MM.1S (cell line): ENCODE measurements at regions not wholly inside any gene's neighbourhood (a gene's known extent, or its start where the extent isn't known, plus 50 kb on each side); places are given as distances from the start of the nearest gene placed in this dataset.

Source experiments
- CTCF ChIP-seq: fragments of 300-600 bp; sonication (generic); IDR thresholded peaks from 2 replicates; pipeline ENCODE4 v1.5.1; 2016; ENCODE audit warnings: antibody characterized with exemption, low read length, mixed read lengths
- EZH2 ChIP-seq: fragments of 300-600 bp; sonication (generic); optimal IDR thresholded peaks from 2 replicates; pipeline ENCODE3; 2017; ENCODE audit warnings: low read depth, mild to moderate bottlenecking, antibody characterized with exemption, low read length, mixed read lengths
- EZH2phosphoT487 ChIP-seq: fragments of 300-600 bp; sonication (generic); IDR thresholded peaks from 2 replicates; pipeline ENCODE4 v1.6.1; 2018; ENCODE audit warnings: antibody characterized with exemption, low read length

GRCh38 chr18:28541276-28541930 is 364.5 kb upstream of the CDH2 start:
- no peak for TF ChIP-seq CTCF
- no peak for TF ChIP-seq EZH2
- TF ChIP-seq EZH2phosphoT487: no peak
